ENCODE measurements at regions not wholly inside any gene's neighbourhood (a gene's known extent, or its start where the extent isn't known, plus 50 kb on each side); places are given as distances from the start of the nearest gene placed in this dataset.
"Not testable (repeated sequence)": the region's sequence is repeated elsewhere in the genome, so short reads cannot be mapped to it uniquely, and the experiment has no call there.

GRCh38 chr7:91771394-91771793 is 109.1 kb downstream of the MTERF1 start:
- Mint-ChIP-seq H3K4me1 (ENCODE audit: low read depth) (no peaks in the 10 kb centered on the region), H3K9me3 (no peaks in the 10 kb centered on the region), H3K36me3 (ENCODE audit: low read depth) (no peaks in the 10 kb centered on the region), H3K4me3 (no peak overlapping the region), H3K27ac (no peak overlapping the region), H3K27me3 (ENCODE audit: insufficient read depth) (peaks cover 1% of the 10 kb centered on the region)
- intact Hi-C loops (cut with micrococcal nuclease) = no loop called here
- DNase-seq (ENCODE audit: low spot score) = no peak

- Mint-ChIP-seq H3K27me3 (ENCODE audit: insufficient read depth) (peaks cover 1% of the 10 kb centered on the region), H3K27ac (no peak overlapping the region), H3K9me3 (no peaks in the 10 kb centered on the region), H3K36me3 (ENCODE audit: low read depth) (no peaks in the 10 kb centered on the region), H3K4me1 (ENCODE audit: low read depth) (no peaks in the 10 kb centered on the region), H3K4me3 (no peak overlapping the region)
- intact Hi-C loops (cut with micrococcal nuclease) = no loop called here
- DNase-seq (ENCODE audit: low spot score) = no peak
These were observed 108.3 kb downstream of the MTERF1 start for GRCh38 chr7:91771921-91772815.

- H3K4me3 Mint-ChIP-seq = no peak overlapping the region
- no peaks in the 10 kb centered on the region for H3K4me1 Mint-ChIP-seq (ENCODE audit: low read depth)
- peaks cover 1% of the 10 kb centered on the region for H3K27me3 Mint-ChIP-seq (ENCODE audit: insufficient read depth)
- H3K36me3 Mint-ChIP-seq (ENCODE audit: low read depth) = no peaks in the 10 kb centered on the region
- intact Hi-C loops (cut with micrococcal nuclease) = no loop called here
- H3K27ac Mint-ChIP-seq = no peak overlapping the region
- no peaks in the 10 kb centered on the region for H3K9me3 Mint-ChIP-seq
- DNase-seq (ENCODE audit: low spot score) = no peak
These were observed 104.3 kb downstream of the MTERF1 start for GRCh38 chr7:91776171-91776570.

- Mint-ChIP-seq H3K9me3 (no peaks in the 10 kb centered on the region), H3K4me3 (no peak overlapping the region), H3K4me1 (ENCODE audit: low read depth) (no peaks in the 10 kb centered on the region), H3K36me3 (ENCODE audit: low read depth) (no peaks in the 10 kb centered on the region), H3K27me3 (ENCODE audit: insufficient read depth) (peaks cover 1% of the 10 kb centered on the region), H3K27ac (no peak overlapping the region)
- intact Hi-C loops (cut with micrococcal nuclease) = no loop called here
- no peak for DNase-seq (ENCODE audit: low spot score)
These were observed 103.0 kb downstream of the MTERF1 start for GRCh38 chr7:91777522-91777921.

- Mint-ChIP-seq H3K4me1 (ENCODE audit: low read depth) (no peaks in the 10 kb centered on the region), H3K9me3 (no peaks in the 10 kb centered on the region), H3K27me3 (ENCODE audit: insufficient read depth) (peaks cover 1% of the 10 kb centered on the region), H3K4me3 (no peak overlapping the region), H3K36me3 (ENCODE audit: low read depth) (no peaks in the 10 kb centered on the region), H3K27ac (no peak overlapping the region)
- no peak for DNase-seq (ENCODE audit: low spot score)
- intact Hi-C loops (cut with micrococcal nuclease) = no loop called here
These were observed 102.1 kb downstream of the MTERF1 start for GRCh38 chr7:91778416-91778815.

GRCh38 chr7:91780521-91780920 is 100.0 kb downstream of the MTERF1 start:
- Mint-ChIP-seq H3K27ac (no peak overlapping the region), H3K9me3 (no peaks in the 10 kb centered on the region), H3K27me3 (ENCODE audit: insufficient read depth) (peaks cover under 1% of the 10 kb centered on the region), H3K4me3 (no peak overlapping the region), H3K4me1 (ENCODE audit: low read depth) (no peaks in the 10 kb centered on the region), H3K36me3 (ENCODE audit: low read depth) (no peaks in the 10 kb centered on the region)
- no peak for DNase-seq (ENCODE audit: low spot score)
- intact Hi-C loops (cut with micrococcal nuclease) = loop anchor here (5.0 kb wide), 1 partner anchor 693 kb away; no protein-coding TSS in a partner anchor

GRCh38 chr7:91784469-91784868 is 96.0 kb downstream of the MTERF1 start:
- H3K27ac Mint-ChIP-seq = no peak overlapping the region
- intact Hi-C loops (cut with micrococcal nuclease) = loop anchor here (5.0 kb wide), 1 partner anchor 697 kb away; no protein-coding TSS in a partner anchor
- DNase-seq (ENCODE audit: low spot score) = no peak

GRCh38 chr7:91787931-91788330 is 92.6 kb downstream of the MTERF1 start:
- H3K27ac Mint-ChIP-seq = no peak overlapping the region
- intact Hi-C loops (cut with micrococcal nuclease) = no loop called here
- no peaks in the 10 kb centered on the region for H3K36me3 Mint-ChIP-seq (ENCODE audit: low read depth)

More at GRCh38 chr7:91784469-91784868, 96.0 kb downstream of the MTERF1 start:
- Mint-ChIP-seq H3K27me3 (ENCODE audit: insufficient read depth) (no peaks in the 10 kb centered on the region), H3K9me3 (no peaks in the 10 kb centered on the region), H3K4me1 (ENCODE audit: low read depth) (no peaks in the 10 kb centered on the region), H3K36me3 (ENCODE audit: low read depth) (no peaks in the 10 kb centered on the region), H3K4me3 (no peak overlapping the region)

GRCh38 chr7:91789086-91789485 is 91.4 kb downstream of the MTERF1 start:
- Mint-ChIP-seq H3K9me3 (no peaks in the 10 kb centered on the region), H3K4me3 (no peak overlapping the region), H3K27ac (no peak overlapping the region), H3K4me1 (ENCODE audit: low read depth) (no peaks in the 10 kb centered on the region), H3K27me3 (ENCODE audit: insufficient read depth) (no peaks in the 10 kb centered on the region), H3K36me3 (ENCODE audit: low read depth) (no peaks in the 10 kb centered on the region)
- intact Hi-C loops (cut with micrococcal nuclease) = no loop called here
- no peak for DNase-seq (ENCODE audit: low spot score)

More at GRCh38 chr7:91787931-91788330, 92.6 kb downstream of the MTERF1 start:
- H3K9me3 Mint-ChIP-seq = no peaks in the 10 kb centered on the region
- DNase-seq (ENCODE audit: low spot score) = no peak
- no peaks in the 10 kb centered on the region for H3K4me1 Mint-ChIP-seq (ENCODE audit: low read depth)
- H3K27me3 Mint-ChIP-seq (ENCODE audit: insufficient read depth) = no peaks in the 10 kb centered on the region
- no peak overlapping the region for H3K4me3 Mint-ChIP-seq

- Mint-ChIP-seq H3K4me3 (no peak overlapping the region), H3K27me3 (ENCODE audit: insufficient read depth) (no peaks in the 10 kb centered on the region), H3K36me3 (ENCODE audit: low read depth) (no peaks in the 10 kb centered on the region), H3K9me3 (no peaks in the 10 kb centered on the region), H3K27ac (no peak overlapping the region), H3K4me1 (ENCODE audit: low read depth) (no peaks in the 10 kb centered on the region)
- intact Hi-C loops (cut with micrococcal nuclease) = no loop called here
- no peak for DNase-seq (ENCODE audit: low spot score)
These were observed 90.9 kb downstream of the MTERF1 start for GRCh38 chr7:91789558-91789957.

- H3K9me3 Mint-ChIP-seq; H3K27ac Mint-ChIP-seq; H3K36me3 Mint-ChIP-seq (ENCODE audit: low read depth); DNase-seq (ENCODE audit: low spot score); H3K4me1 Mint-ChIP-seq (ENCODE audit: low read depth); H3K27me3 Mint-ChIP-seq (ENCODE audit: insufficient read depth); H3K4me3 Mint-ChIP-seq; intact Hi-C loops (cut with micrococcal nuclease): not testable (repeated sequence)
These were observed 89.9 kb downstream of the MTERF1 start for GRCh38 chr7:91790646-91791045.

- H3K36me3 Mint-ChIP-seq (ENCODE audit: low read depth) = no peaks in the 10 kb centered on the region
- no peaks in the 10 kb centered on the region for H3K4me1 Mint-ChIP-seq (ENCODE audit: low read depth)
- no peak overlapping the region for H3K27ac Mint-ChIP-seq
- H3K9me3 Mint-ChIP-seq = no peaks in the 10 kb centered on the region
- no peak for DNase-seq (ENCODE audit: low spot score)
- H3K4me3 Mint-ChIP-seq = no peak overlapping the region
- peaks cover 2% of the 10 kb centered on the region for H3K27me3 Mint-ChIP-seq (ENCODE audit: insufficient read depth)
- intact Hi-C loops (cut with micrococcal nuclease) = no loop called here
These were observed 84.4 kb downstream of the MTERF1 start for GRCh38 chr7:91796122-91796521.

- H3K9me3 Mint-ChIP-seq = no peaks in the 10 kb centered on the region
- DNase-seq (ENCODE audit: low spot score) = no peak
- peaks cover 2% of the 10 kb centered on the region for H3K27me3 Mint-ChIP-seq (ENCODE audit: insufficient read depth)
- H3K27ac Mint-ChIP-seq = no peak overlapping the region
- no peaks in the 10 kb centered on the region for H3K4me1 Mint-ChIP-seq (ENCODE audit: low read depth)
- no peak overlapping the region for H3K4me3 Mint-ChIP-seq
- intact Hi-C loops (cut with micrococcal nuclease) = no loop called here
- no peaks in the 10 kb centered on the region for H3K36me3 Mint-ChIP-seq (ENCODE audit: low read depth)
These were observed 82.1 kb downstream of the MTERF1 start for GRCh38 chr7:91798425-91798824.
